ENCODE measurements at regions not wholly inside any gene's neighbourhood (a gene's known extent, or its start where the extent isn't known, plus 50 kb on each side); places are given as distances from the start of the nearest gene placed in this dataset.

- H3K4me2 ChIP-seq (ENCODE audit: insufficient read depth, low read length): no peak overlapping the region
- H3K36me3 ChIP-seq (ENCODE audit: control insufficient read depth in 2 of 2, extremely low read depth in 1 of 2, insufficient read depth in 2 of 2, low read length in 2 of 2): no peaks in the 10 kb centered on the region
- ChIA-PET POLR2A (no interaction called here), CTCF (no interaction called here)
- H3K27ac ChIP-seq (ENCODE audit: insufficient read depth, low read depth, low read length): no peak overlapping the region
- no peak overlapping the region for H3K9ac ChIP-seq (replicated peaks; ENCODE audit: extremely low read depth, insufficient read depth, low read length)
- H4K20me1 ChIP-seq (replicated peaks; ENCODE audit: control insufficient read depth, extremely low read depth, insufficient read depth, low read length): no peaks in the 10 kb centered on the region
- peaks cover 2% of the 10 kb centered on the region for H3K9me3 ChIP-seq (replicated peaks; ENCODE audit: control insufficient read depth, insufficient read depth, low read length)
- H2AFZ ChIP-seq (ENCODE audit: low read depth, low read length): no peak overlapping the region
- dilution Hi-C loops (cut with MboI; ENCODE audit: extremely low pct_ligation_motif_present, low sequenced_read_pairs) (no loop called here), intact Hi-C loops (cut with micrococcal nuclease) (no loop called here)
- no TSS peak for BruUV-seq (replicated peaks)
- H3K79me2 ChIP-seq (ENCODE audit: control insufficient read depth, insufficient read depth, low read length): no peaks in the 10 kb centered on the region
- TF ChIP-seq JUN (IDR thresholded peaks at IDR 0.05; ENCODE audit: borderline replicate concordance, insufficient read depth, insufficient read length, low read depth) (no peak), POLR2A (IDR thresholded peaks at IDR 0.05; ENCODE audit: low read depth, low read length) (no peak), EZH2 (IDR thresholded peaks at IDR 0.05; ENCODE audit: borderline replicate concordance, low read depth, low read length, severe bottlenecking) (no peak), MYC (IDR thresholded peaks at IDR 0.05; ENCODE audit: low read depth, low read length) (no peak), GATA2 (IDR thresholded peaks at IDR 0.05; ENCODE audit: insufficient read depth, insufficient read length, low read depth, low read length) (no peak), POLR2AphosphoS5 (IDR thresholded peaks at IDR 0.05; ENCODE audit: insufficient read depth, low read depth, low read length) (no peak), MAX (IDR thresholded peaks at IDR 0.05; ENCODE audit: insufficient read depth, insufficient read length) (no peak), FOS (IDR thresholded peaks at IDR 0.05; ENCODE audit: borderline replicate concordance, insufficient read depth, low read length) (no peak), CTCF (IDR thresholded peaks at IDR 0.05; ENCODE audit: extremely low read depth in 1 of 2, insufficient read depth in 1 of 2, low read depth in 1 of 2, low read length in 2 of 2) (no peak)
- FAIRE-seq (no peak), DNase-seq (ENCODE audit: low read depth, low spot score) (no peak)
- H3K9me1 ChIP-seq (replicated peaks; ENCODE audit: control insufficient read depth, extremely low read depth, insufficient read depth, low read length): no peaks in the 10 kb centered on the region
- H3K4me1 ChIP-seq (ENCODE audit: control insufficient read depth, extremely low read depth, insufficient read depth, low read length): no peaks in the 10 kb centered on the region
- no peaks in the 10 kb centered on the region for H3K27me3 ChIP-seq (ENCODE audit: control insufficient read depth in 2 of 2, insufficient read depth in 2 of 2, low read length in 2 of 2)
- no peak overlapping the region for H3K4me3 ChIP-seq (replicated peaks in 1 of 3; ENCODE audit: insufficient read depth in 1 of 3, low read depth in 1 of 3, low read length in 3 of 3)
Measured at GRCh38 chr2:128815248-128815647, 496.6 kb upstream of the HS6ST1 start.
